ENCODE measurements at regions not wholly inside any gene's neighbourhood (a gene's known extent, or its start where the extent isn't known, plus 50 kb on each side); places are given as distances from the start of the nearest gene placed in this dataset.

- BruUV-seq (replicated peaks), result no TSS peak
- Mint-ChIP-seq H3K4me1 (ENCODE audit: insufficient read depth, unreplicated experiment) (no peaks in the 10 kb centered on the region), H3K36me3 (ENCODE audit: insufficient read depth, unreplicated experiment) (no peaks in the 10 kb centered on the region), H3K27me3 (ENCODE audit: insufficient read depth, unreplicated experiment) (peaks cover 25% of the 10 kb centered on the region), H3K9me3 (ENCODE audit: unreplicated experiment) (peaks cover 2% of the 10 kb centered on the region), H3K27ac (ENCODE audit: low read depth, unreplicated experiment) (no peak overlapping the region), H3K4me3 (ENCODE audit: unreplicated experiment) (no peak overlapping the region)
- no peak for DNase-seq (ENCODE audit: unreplicated experiment)
- intact Hi-C loops (cut with micrococcal nuclease), result no loop called here
- ChIA-PET CTCF (no interaction called here), POLR2A (no interaction called here)
- TF ChIP-seq, protein P1, sequence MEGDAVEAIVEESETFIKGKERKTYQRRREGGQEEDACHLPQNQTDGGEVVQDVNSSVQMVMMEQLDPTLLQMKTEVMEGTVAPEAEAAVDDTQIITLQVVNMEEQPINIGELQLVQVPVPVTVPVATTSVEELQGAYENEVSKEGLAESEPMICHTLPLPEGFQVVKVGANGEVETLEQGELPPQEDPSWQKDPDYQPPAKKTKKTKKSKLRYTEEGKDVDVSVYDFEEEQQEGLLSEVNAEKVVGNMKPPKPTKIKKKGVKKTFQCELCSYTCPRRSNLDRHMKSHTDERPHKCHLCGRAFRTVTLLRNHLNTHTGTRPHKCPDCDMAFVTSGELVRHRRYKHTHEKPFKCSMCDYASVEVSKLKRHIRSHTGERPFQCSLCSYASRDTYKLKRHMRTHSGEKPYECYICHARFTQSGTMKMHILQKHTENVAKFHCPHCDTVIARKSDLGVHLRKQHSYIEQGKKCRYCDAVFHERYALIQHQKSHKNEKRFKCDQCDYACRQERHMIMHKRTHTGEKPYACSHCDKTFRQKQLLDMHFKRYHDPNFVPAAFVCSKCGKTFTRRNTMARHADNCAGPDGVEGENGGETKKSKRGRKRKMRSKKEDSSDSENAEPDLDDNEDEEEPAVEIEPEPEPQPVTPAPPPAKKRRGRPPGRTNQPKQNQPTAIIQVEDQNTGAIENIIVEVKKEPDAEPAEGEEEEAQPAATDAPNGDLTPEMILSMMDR (IDR thresholded peaks at IDR 0.05; ENCODE audit: unreplicated experiment), result no peak
Measured at GRCh38 chr5:1745796-1746370, 53.8 kb downstream of the MRPL36 start.

- peaks cover 32% of the 10 kb centered on the region for H3K27me3 Mint-ChIP-seq (ENCODE audit: insufficient read depth, unreplicated experiment)
- H3K9me3 Mint-ChIP-seq (ENCODE audit: unreplicated experiment), result peaks cover 7% of the 10 kb centered on the region
- no peak overlapping the region for H3K4me3 Mint-ChIP-seq (ENCODE audit: unreplicated experiment)
- BruUV-seq (replicated peaks), result no TSS peak
- POLR2A ChIA-PET, result no interaction called here
- intact Hi-C loops (cut with micrococcal nuclease), result no loop called here
- no peaks in the 10 kb centered on the region for H3K36me3 Mint-ChIP-seq (ENCODE audit: insufficient read depth, unreplicated experiment)
- no peaks in the 10 kb centered on the region for H3K4me1 Mint-ChIP-seq (ENCODE audit: insufficient read depth, unreplicated experiment)
- TF ChIP-seq, protein P1 (IDR thresholded peaks at IDR 0.05; ENCODE audit: unreplicated experiment), result no peak
- CTCF ChIA-PET, result no interaction called here
- H3K27ac Mint-ChIP-seq (ENCODE audit: low read depth, unreplicated experiment), result no peak overlapping the region
- no peak for DNase-seq (ENCODE audit: unreplicated experiment)
Measured at GRCh38 chr5:1745123-1745795, 54.4 kb downstream of the MRPL36 start.

DNA sequence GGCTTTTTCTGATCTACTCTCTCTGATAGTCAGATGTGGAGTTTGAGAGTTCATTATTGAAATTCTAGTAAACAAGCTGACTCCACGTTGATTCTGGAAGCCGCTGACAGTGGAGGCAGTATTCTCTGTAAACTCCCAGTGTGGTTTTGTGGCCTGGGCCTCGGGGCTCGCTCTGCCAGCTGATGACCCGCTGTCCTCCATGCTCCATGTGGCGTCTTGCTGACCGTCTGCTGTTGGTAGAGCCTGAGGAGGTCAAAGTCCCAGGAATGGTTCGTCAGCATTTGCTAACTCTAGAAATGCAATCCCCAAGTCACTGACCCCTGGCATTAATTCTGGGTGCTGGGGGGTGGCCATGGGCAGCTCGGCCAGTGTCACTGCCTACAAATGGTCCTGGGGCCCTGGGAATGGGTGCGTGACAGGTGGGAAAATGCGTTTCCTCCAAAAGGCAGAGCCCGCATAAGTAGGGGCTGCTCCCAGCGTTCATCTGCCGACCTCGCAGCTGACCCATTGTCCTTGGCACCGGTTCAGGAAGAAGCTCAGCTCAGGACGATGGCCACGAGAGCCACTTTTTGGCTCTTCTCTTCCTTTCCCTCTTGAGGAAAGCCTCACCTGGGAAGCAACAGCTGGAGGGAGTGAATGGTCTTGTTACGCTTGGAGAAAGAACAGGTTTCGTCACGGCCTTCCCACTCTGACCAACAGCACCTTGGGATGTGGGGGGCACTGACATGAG lies 55.1 kb downstream of the MRPL36 start:
- no peak overlapping the region for H3K27ac Mint-ChIP-seq (ENCODE audit: low read depth, unreplicated experiment)
- no peaks in the 10 kb centered on the region for H3K4me1 Mint-ChIP-seq (ENCODE audit: insufficient read depth, unreplicated experiment)
- TF ChIP-seq, protein P1 (IDR thresholded peaks at IDR 0.05; ENCODE audit: unreplicated experiment), result no peak
- no peaks in the 10 kb centered on the region for H3K36me3 Mint-ChIP-seq (ENCODE audit: insufficient read depth, unreplicated experiment)
- no TSS peak for BruUV-seq (replicated peaks)
- H3K27me3 Mint-ChIP-seq (ENCODE audit: insufficient read depth, unreplicated experiment), result peaks cover 33% of the 10 kb centered on the region
- CTCF ChIA-PET, result interaction anchor here (0.6 kb wide), 1 partner anchor 1936 kb away, joined by 3 read pairs; no protein-coding TSS in a partner anchor
- no peak overlapping the region for H3K4me3 Mint-ChIP-seq (ENCODE audit: unreplicated experiment)
- POLR2A ChIA-PET, result no interaction called here
- intact Hi-C loops (cut with micrococcal nuclease), result no loop called here
- H3K9me3 Mint-ChIP-seq (ENCODE audit: unreplicated experiment), result peaks cover 8% of the 10 kb centered on the region
- DNase-seq (ENCODE audit: unreplicated experiment), result no peak

DNA sequence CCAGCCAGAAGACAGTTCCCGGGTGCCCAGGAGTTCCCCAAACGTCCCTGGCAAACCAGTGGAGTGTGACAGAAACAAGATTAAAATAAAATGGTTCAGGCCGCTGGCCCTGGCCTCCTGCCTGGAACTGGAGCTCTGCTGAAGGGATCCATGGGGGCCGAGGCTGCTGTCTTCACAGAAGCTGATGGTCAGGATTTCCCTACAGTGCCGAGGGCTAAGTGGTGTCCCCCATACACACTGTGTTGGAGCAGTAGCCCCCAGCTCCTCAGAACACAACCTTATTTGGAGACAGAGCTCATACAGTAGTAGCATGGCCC lies 55.9 kb downstream of the MRPL36 start:
- no TSS peak for BruUV-seq (replicated peaks)
- CTCF ChIA-PET, result interaction anchor here (1.8 kb wide), 1 partner anchor 19 kb away, joined by 3 read pairs; no protein-coding TSS in a partner anchor
- no peak overlapping the region for H3K27ac Mint-ChIP-seq (ENCODE audit: low read depth, unreplicated experiment)

More for the DNA sequence above, 55.9 kb downstream of the MRPL36 start:
- Mint-ChIP-seq H3K36me3 (ENCODE audit: insufficient read depth, unreplicated experiment) (no peaks in the 10 kb centered on the region), H3K4me3 (ENCODE audit: unreplicated experiment) (no peak overlapping the region), H3K4me1 (ENCODE audit: insufficient read depth, unreplicated experiment) (no peaks in the 10 kb centered on the region), H3K27me3 (ENCODE audit: insufficient read depth, unreplicated experiment) (peaks cover 33% of the 10 kb centered on the region), H3K9me3 (ENCODE audit: unreplicated experiment) (peaks cover 15% of the 10 kb centered on the region)
- intact Hi-C loops (cut with micrococcal nuclease), result no loop called here
- DNase-seq (ENCODE audit: unreplicated experiment), result no peak
- TF ChIP-seq, protein P1 (IDR thresholded peaks at IDR 0.05; ENCODE audit: unreplicated experiment), result no peak
- POLR2A ChIA-PET, result no interaction called here

Data from MCF 10A (cell line).